ENCODE measurements at regions not wholly inside any gene's neighbourhood (a gene's known extent, or its start where the extent isn't known, plus 50 kb on each side); places are given as distances from the start of the nearest gene placed in this dataset.
A peak's percentile ranks its signal among the peaks of the same experiment; 100 is the strongest.

GRCh38 chr13:40469581-40470310, 196.7 kb downstream of the FOXO1 start:
- no peak for DNase-seq

GRCh38 chr13:40470660-40471059, 195.8 kb downstream of the FOXO1 start:
- no peak for DNase-seq

- DNase-seq, result no peak
These were observed 195.4 kb downstream of the FOXO1 start for GRCh38 chr13:40471076-40471475.

GRCh38 chr13:40471911-40472310, 194.5 kb downstream of the FOXO1 start:
- DNase-seq, result no peak

- DNase-seq, result no peak
These were observed 193.8 kb downstream of the FOXO1 start for GRCh38 chr13:40472427-40473220.

GRCh38 chr13:40475617-40476016, 190.8 kb downstream of the FOXO1 start:
- DNase-seq, result no peak

- no peak for DNase-seq
These were observed 190.1 kb downstream of the FOXO1 start for GRCh38 chr13:40476175-40476958.

- no peak for DNase-seq
These were observed 188.5 kb downstream of the FOXO1 start for GRCh38 chr13:40477623-40478608.

- no peak for DNase-seq
These were observed 187.7 kb downstream of the FOXO1 start for GRCh38 chr13:40478775-40479174.

GRCh38 chr13:40479196-40479845, 187.1 kb downstream of the FOXO1 start:
- no peak for DNase-seq

- DNase-seq, result no peak
These were observed 186.2 kb downstream of the FOXO1 start for GRCh38 chr13:40480012-40480914.

GRCh38 chr13:40480915-40481516, 185.4 kb downstream of the FOXO1 start:
- DNase-seq, result no peak

GRCh38 chr13:40483601-40484000, 182.8 kb downstream of the FOXO1 start:
- DNase-seq, result no peak

GRCh38 chr13:40484101-40484800, 182.2 kb downstream of the FOXO1 start:
- no peak for DNase-seq

- DNase-seq, result no peak
These were observed 181.5 kb downstream of the FOXO1 start for GRCh38 chr13:40484974-40485373.

- peak; percentile 67 for DNase-seq
These were observed 180.6 kb downstream of the FOXO1 start for GRCh38 chr13:40485611-40486517.

- no peak for DNase-seq
These were observed 179.8 kb downstream of the FOXO1 start for GRCh38 chr13:40486518-40487163.

GRCh38 chr13:40488869-40489391, 177.5 kb downstream of the FOXO1 start:
- no peak for DNase-seq

All from activated effector memory CD4-positive, alpha-beta T cell treated with Interleukin-2 at 50 U/mL for 16 hours (primary cell).